H1 (cell line): ENCODE measurements at regions not wholly inside any gene's neighbourhood (a gene's known extent, or its start where the extent isn't known, plus 50 kb on each side); places are given as distances from the start of the nearest gene placed in this dataset.

Experiments
- CTCF ChIA-PET: fragments of 300-600 bp; sonication (Branson Sonifier 250); formaldehyde crosslinking; loops from one replicate; lab custom pipeline; 2021; ENCODE audit not compliant: partially characterized antibody; lab: Charles Lee
- POLR2A ChIA-PET: fragments of 300-600 bp; sonication (Branson Sonifier 250); formaldehyde crosslinking; loops from one replicate; lab custom pipeline; 2021; ENCODE audit warnings: inconsistent platforms; ENCODE audit not compliant: partially characterized antibody; lab: Charles Lee
- DNase-seq, 2 experiments: peaks; one replicate each; pipeline versions ENCODE4 v3.0.0 to v3.0.0-alpha.2; 2010 to 2022; ENCODE audit warnings: low spot score in 2 of 2, low read depth in 1 of 2, mixed read lengths in 1 of 2
- FAIRE-seq: peaks from 2 replicates; lab custom pipeline; 2011; peaks lifted over from hg19 to GRCh38; lab: Jason Lieb, UNC
- H2AFZ ChIP-seq: 2 replicates; pipeline ENCODE4 v1.8.1; 2012; ENCODE audit warnings: low read length, inconsistent platforms
- H2AK5ac ChIP-seq: 2 replicates; pipeline ENCODE4 v1.6.1; 2013; ENCODE audit warnings: low read depth, low read length
- H2BK120ac ChIP-seq: replicated peaks from 2 replicates; pipeline ENCODE3; 2013; ENCODE audit warnings: low read depth, low read length, inconsistent platforms
- H2BK12ac ChIP-seq: 2 replicates; pipeline ENCODE4 v1.6.1; 2013; ENCODE audit warnings: low read depth, low read length
- H2BK15ac ChIP-seq: 2 replicates; pipeline ENCODE4 v1.6.1; 2013; ENCODE audit warnings: low read length
- H2BK20ac ChIP-seq: 2 replicates; pipeline ENCODE4 v1.6.1; 2013; ENCODE audit warnings: low read length
- H2BK5ac ChIP-seq: 2 replicates; pipeline ENCODE4 v1.6.1; 2013; ENCODE audit warnings: low read depth, low read length
- H3K14ac ChIP-seq: 2 replicates; pipeline ENCODE4 v1.6.1; 2013; ENCODE audit warnings: inconsistent platforms; ENCODE audit not compliant: insufficient read length
- H3K18ac ChIP-seq: 2 replicates; pipeline ENCODE4 v1.6.1; 2013; ENCODE audit warnings: low read length; ENCODE audit errors: extremely low read depth
- H3K23ac ChIP-seq: 2 replicates; pipeline ENCODE4 v1.6.1; 2013; ENCODE audit warnings: inconsistent platforms; ENCODE audit not compliant: insufficient read length
- H3K23me2 ChIP-seq: 2 replicates; pipeline ENCODE4 v1.6.1; 2013; ENCODE audit warnings: low read depth, low read length
- H3K27ac ChIP-seq: 2 replicates; pipeline ENCODE4 v1.6.1; 2011; ENCODE audit warnings: low read depth, low read length, inconsistent platforms
- H3K27me3 ChIP-seq, 4 experiments: replicated peaks in 1 of 4; 1 replicate in 1 of 4; 2 replicates in 3 of 4; pipeline versions ENCODE4 v1.6.1 to v1.8.1; 2011 to 2013; ENCODE audit warnings: low read length in 3 of 4, mild to moderate bottlenecking in 3 of 4, inconsistent platforms in 2 of 4, mixed read lengths in 2 of 4, moderate library complexity in 1 of 4; ENCODE audit not compliant: control insufficient read depth in 3 of 4, insufficient read depth in 3 of 4; ENCODE audit errors: extremely low read depth in 1 of 4
- H3K36me3 ChIP-seq, 4 experiments: 2 replicates each; pipeline versions ENCODE4 v1.6.1 to v1.8.1; 2011 to 2013; ENCODE audit warnings: mild to moderate bottlenecking in 4 of 4, low read length in 3 of 4, moderate library complexity in 2 of 4, control low read depth in 1 of 4, inconsistent platforms in 1 of 4; ENCODE audit not compliant: insufficient read depth in 4 of 4, control insufficient read depth in 2 of 4
- H3K4ac ChIP-seq: replicated peaks from 2 replicates; pipeline ENCODE3; 2013; ENCODE audit warnings: low read length, low read depth, mixed read lengths, inconsistent platforms; ENCODE audit not compliant: insufficient read length
- H3K4me1 ChIP-seq, 4 experiments: replicated peaks in 1 of 4; 1 replicate in 1 of 4; 2 replicates in 3 of 4; pipeline versions ENCODE4 v1.6.1 to v1.8.1; 2011 to 2013; ENCODE audit warnings: low read length in 3 of 4, inconsistent platforms in 2 of 4, mixed read lengths in 1 of 4; ENCODE audit not compliant: insufficient read depth in 4 of 4, control insufficient read depth in 3 of 4
- H3K4me2 ChIP-seq, 2 experiments: 2 replicates each; pipeline versions ENCODE4 v1.6.1 to v1.8.1; 2011 to 2013; ENCODE audit warnings: low read depth in 2 of 2, low read length in 2 of 2, control low read depth in 1 of 2, inconsistent platforms in 1 of 2, mild to moderate bottlenecking in 1 of 2; ENCODE audit not compliant: insufficient read depth in 1 of 2
- H3K4me3 ChIP-seq, 4 experiments: fragments of 200-600, 300-600 bp in 1 of 4; sonication (generic), shearing (Covaris generic), sonication (Bioruptor Twin) in 1 of 4; 2 replicates each; pipeline versions ENCODE4 v1.5.1 to v1.8.1; 2011 to 2016; ENCODE audit warnings: low read length in 4 of 4, low read depth in 3 of 4, control low read depth in 2 of 4, inconsistent platforms in 2 of 4, mild to moderate bottlenecking in 2 of 4, mixed read lengths in 1 of 4, moderate library complexity in 1 of 4; ENCODE audit not compliant: insufficient read depth in 2 of 4; ENCODE audit errors: extremely low read depth in 1 of 4
- H3K56ac ChIP-seq: replicated peaks from 2 replicates; pipeline ENCODE3; 2013; ENCODE audit warnings: low read depth, mild to moderate bottlenecking, mixed read lengths, low read length, inconsistent platforms; ENCODE audit not compliant: insufficient read length
- H3K79me1 ChIP-seq: 2 replicates; pipeline ENCODE4 v1.6.1; 2013; ENCODE audit warnings: low read depth, low read length, control low read depth
- H3K79me2 ChIP-seq, 2 experiments: 2 replicates each; pipeline versions ENCODE4 v1.6.1 to v1.8.1; 2012 to 2013; ENCODE audit warnings: low read length in 2 of 2, mild to moderate bottlenecking in 2 of 2, inconsistent platforms in 1 of 2; ENCODE audit not compliant: insufficient read depth in 2 of 2, control insufficient read depth in 1 of 2
- H3K9ac ChIP-seq, 4 experiments: replicated peaks in 1 of 4; 1 replicate in 1 of 4; 2 replicates in 3 of 4; pipeline versions ENCODE4 v1.6.1 to v1.8.1; 2011 to 2013; ENCODE audit warnings: low read depth in 3 of 4, low read length in 3 of 4, control low read depth in 2 of 4, mild to moderate bottlenecking in 2 of 4, moderate library complexity in 2 of 4, inconsistent platforms in 1 of 4; ENCODE audit errors: extremely low read depth in 1 of 4
- H3K9me3 ChIP-seq, 2 experiments: 2 replicates each; pipeline versions ENCODE4 v1.6.1 to v1.8.1; 2012 to 2013; ENCODE audit warnings: mild to moderate bottlenecking in 2 of 2, moderate library complexity in 2 of 2, control low read depth in 1 of 2, inconsistent platforms in 1 of 2, low read depth in 1 of 2, low read length in 1 of 2, mixed read lengths in 1 of 2; ENCODE audit not compliant: insufficient read depth in 2 of 2
- H4K20me1 ChIP-seq, 2 experiments: replicated peaks in 1 of 2; 2 replicates each; pipeline versions ENCODE3 to v1.8.1; 2011 to 2013; ENCODE audit warnings: inconsistent platforms in 2 of 2, low read length in 2 of 2, mild to moderate bottlenecking in 1 of 2; ENCODE audit not compliant: insufficient read depth in 2 of 2, control insufficient read depth in 1 of 2
- H4K5ac ChIP-seq: 2 replicates; pipeline ENCODE4 v1.6.1; 2013; ENCODE audit warnings: low read length, low read depth, mixed read lengths, inconsistent platforms; ENCODE audit not compliant: insufficient read length
- H4K8ac ChIP-seq: 2 replicates; pipeline ENCODE4 v1.8.0; 2013; ENCODE audit warnings: mild to moderate bottlenecking, moderate library complexity, low read length, inconsistent platforms; ENCODE audit not compliant: insufficient read depth; ENCODE audit errors: extremely low read depth
- H4K91ac ChIP-seq: replicated peaks from 2 replicates; pipeline ENCODE3; 2013; ENCODE audit warnings: low read length, mixed read lengths, inconsistent platforms; ENCODE audit not compliant: insufficient read length
- CEBPB ChIP-seq: IDR thresholded peaks from 2 replicates; pipeline ENCODE4 v1.6.1; 2012; ENCODE audit warnings: low read depth, low read length
- E2F6 ChIP-seq: IDR thresholded peaks from 2 replicates; pipeline ENCODE4 v1.6.1; 2012; ENCODE audit warnings: inconsistent platforms
- KDM1A ChIP-seq: fragments of 200-600, 300-600 bp; sonication (generic); IDR thresholded peaks from 2 replicates; pipeline ENCODE4 v1.7.1; 2016; ENCODE audit warnings: mild to moderate bottlenecking, low read length, borderline replicate concordance
- MAFK ChIP-seq: IDR thresholded peaks from 2 replicates; pipeline ENCODE4 v1.6.1; 2012; ENCODE audit warnings: low read depth, mild to moderate bottlenecking, improper control_type of control experiment, low read length
- SP2 ChIP-seq: IDR thresholded peaks from 2 replicates; pipeline ENCODE4 v1.6.1; 2012; ENCODE audit warnings: mild to moderate bottlenecking, low read length, inconsistent platforms
- TAF1 ChIP-seq: IDR thresholded peaks from 2 replicates; pipeline ENCODE4 v1.6.1; 2011; ENCODE audit warnings: mild to moderate bottlenecking, low read depth, low read length
- TAF7 ChIP-seq: optimal IDR thresholded peaks from 2 replicates; pipeline ENCODE3; 2011; ENCODE audit warnings: low read depth, mild to moderate bottlenecking, inconsistent platforms, low read length, moderate library complexity, borderline replicate concordance
- TBP ChIP-seq: IDR thresholded peaks from 2 replicates; pipeline ENCODE4 v1.6.1; 2011; ENCODE audit warnings: low read depth, low read length, improper control_type of control experiment
- YY1 ChIP-seq: IDR thresholded peaks from 2 replicates; pipeline ENCODE4 v1.6.1; 2011; ENCODE audit warnings: low read depth, mild to moderate bottlenecking, low read length
- ZNF274 ChIP-seq: IDR thresholded peaks from 2 replicates; pipeline ENCODE4 v1.7.0; 2012; ENCODE audit warnings: low read length, borderline replicate concordance; ENCODE audit errors: extremely low read depth
- WGBS, 2 experiments: shearing (Covaris generic) in 1 of 2; methylation state at CpG; one replicate each; pipeline versions ENCODE4 v1.1.6 to v1.1.7; 2013 to 2015; ENCODE audit warnings: low lambda C conversion rate in 2 of 2, mixed read lengths in 2 of 2, inconsistent platforms in 1 of 2, low coverage in 1 of 2, missing lambda C conversion rate in 1 of 2; ENCODE audit not compliant: insufficient replicate concordance in 2 of 2, insufficient coverage in 1 of 2, insufficient read length in 1 of 2; ENCODE audit errors: extremely low coverage in 1 of 2, missing lambda C conversion rate in 1 of 2; 5-methylcytosine and 5-hydroxymethylcytosine counted together

- no peak for TF ChIP-seq TBP
Observed at GRCh38 chr2:125684932-125685331, 971.0 kb upstream of the GYPC start (continued).

- no peak overlapping the region for H4K91ac ChIP-seq
- no peaks in the 10 kb centered on the region for H3K23me2 ChIP-seq
- H4K20me1 ChIP-seq = no peaks in the 10 kb centered on the region
- H3K79me1 ChIP-seq = no peaks in the 10 kb centered on the region
- no peak overlapping the region for H3K4ac ChIP-seq
- no peak overlapping the region for H3K56ac ChIP-seq
- POLR2A ChIA-PET = no interaction called here
- H3K18ac ChIP-seq = no peak overlapping the region
- H4K5ac ChIP-seq = no peak overlapping the region
- H3K79me2 ChIP-seq = no peaks in the 10 kb centered on the region
- H3K9ac ChIP-seq = no peak overlapping the region
- no peak overlapping the region for H3K14ac ChIP-seq
- H3K4me3 ChIP-seq = no peak overlapping the region
- no peak overlapping the region for H2BK5ac ChIP-seq
- no peak overlapping the region for H2BK12ac ChIP-seq
- DNase-seq (no peak), FAIRE-seq (no peak)
- H2AFZ ChIP-seq = no peak overlapping the region
- TF ChIP-seq TBP (no peak), E2F6 (no peak), TAF7 (no peak), TAF1 (no peak), MAFK (no peak), SP2 (no peak), KDM1A (no peak), ZNF274 (no peak), YY1 (no peak), CEBPB (no peak)
- TF ChIP-seq, all 59 proteins: peak for 0
- no peak overlapping the region for H2BK20ac ChIP-seq
- H3K4me1 ChIP-seq = no peaks in the 10 kb centered on the region
- H2AK5ac ChIP-seq = no peak overlapping the region
- CTCF ChIA-PET = interaction anchor here (1.4 kb wide), 1 partner anchor 12 kb away, joined by 3 read pairs; no protein-coding TSS in a partner anchor
- no peak overlapping the region for H3K27ac ChIP-seq
- 89% methylated on average over 2 of the region's 2 CpGs; no CpG with 5 or more reads in 1 of the 2 experiments for WGBS, 2 experiments
- H3K4me2 ChIP-seq = no peak overlapping the region
- no peak overlapping the region for H2BK15ac ChIP-seq
- H3K27me3 ChIP-seq = no peaks in the 10 kb centered on the region
- no peak overlapping the region for H4K8ac ChIP-seq
- H3K23ac ChIP-seq = no peak overlapping the region
- no peaks in the 10 kb centered on the region for H3K36me3 ChIP-seq
- no peak overlapping the region for H2BK120ac ChIP-seq
- no peaks in the 10 kb centered on the region for H3K9me3 ChIP-seq
Observed at GRCh38 chr2:125696560-125696959, 959.4 kb upstream of the GYPC start.
